MM.1S (cell line): ENCODE measurements at regions not wholly inside any gene's neighbourhood (a gene's known extent, or its start where the extent isn't known, plus 50 kb on each side); places are given as distances from the start of the nearest gene placed in this dataset.

ENCODE experiments used
- DNase-seq: peaks from one replicate; pipeline ENCODE4 v3.0.0-alpha.2; 2015
- H2AFZ ChIP-seq: fragments of 300-600 bp; sonication (generic); 2 replicates; pipeline ENCODE4 v1.6.0; 2016; ENCODE audit warnings: antibody characterized with exemption, low read length
- H3F3A ChIP-seq: fragments of 300-600 bp; sonication (generic); 2 replicates; pipeline ENCODE4 v1.6.1; 2016; ENCODE audit warnings: mild to moderate bottlenecking, antibody characterized with exemption, low read length, moderate library complexity, mixed read lengths; ENCODE audit not compliant: insufficient read depth
- H3K27ac ChIP-seq: fragments of 300-600 bp; sonication (generic); 2 replicates; pipeline ENCODE4 v1.5.1; 2016; ENCODE audit warnings: mild to moderate bottlenecking, low read length
- H3K27me3 ChIP-seq: fragments of 300-600 bp; sonication (generic); replicated peaks from 2 replicates; pipeline ENCODE4 v1.6.0; 2016; ENCODE audit warnings: low read length; ENCODE audit not compliant: insufficient read depth
- H3K36me3 ChIP-seq: fragments of 300-600 bp; sonication (generic); replicated peaks from 2 replicates; pipeline ENCODE4 v1.6.1; 2016; ENCODE audit warnings: mild to moderate bottlenecking, low read length, mixed read lengths; ENCODE audit not compliant: insufficient read depth
- H3K4me1 ChIP-seq: fragments of 300-600 bp; sonication (generic); 2 replicates; pipeline ENCODE4 v1.6.1; 2016; ENCODE audit warnings: low read length, mixed read lengths
- H3K4me2 ChIP-seq: fragments of 300-600 bp; sonication (generic); 2 replicates; pipeline ENCODE4 v1.6.0; 2016; ENCODE audit warnings: low read depth, low read length
- H3K4me3 ChIP-seq: fragments of 300-600 bp; sonication (generic); 2 replicates; pipeline ENCODE4 v1.5.1; 2016; ENCODE audit warnings: low read length, mixed read lengths
- H3K79me2 ChIP-seq: fragments of 300-600 bp; sonication (generic); 2 replicates; pipeline ENCODE4 v1.6.1; 2016; ENCODE audit warnings: mixed run types, low read length, mixed read lengths
- H3K9ac ChIP-seq: fragments of 300-600 bp; sonication (generic); 2 replicates; pipeline ENCODE4 v1.6.1; 2016; ENCODE audit warnings: low read length, mixed read lengths
- H3K9me2 ChIP-seq: fragments of 300-600 bp; sonication (generic); replicated peaks from 2 replicates; pipeline ENCODE4 v1.6.1; 2016; ENCODE audit warnings: mild to moderate bottlenecking, low read length, mixed read lengths; ENCODE audit not compliant: insufficient read depth
- H3K9me3 ChIP-seq: fragments of 300-600 bp; sonication (generic); replicated peaks from 2 replicates; pipeline ENCODE4 v1.6.1; 2016; ENCODE audit warnings: mild to moderate bottlenecking, low read length, mixed read lengths; ENCODE audit not compliant: insufficient read depth
- H4K20me1 ChIP-seq: fragments of 300-600 bp; sonication (generic); 2 replicates; pipeline ENCODE4 v1.6.1; 2016; ENCODE audit warnings: mild to moderate bottlenecking, low read length, moderate library complexity, mixed read lengths; ENCODE audit not compliant: insufficient read depth
- EZH2 ChIP-seq: fragments of 300-600 bp; sonication (generic); optimal IDR thresholded peaks from 2 replicates; pipeline ENCODE3; 2017; ENCODE audit warnings: low read depth, mild to moderate bottlenecking, antibody characterized with exemption, low read length, mixed read lengths
- EZH2phosphoT487 ChIP-seq: fragments of 300-600 bp; sonication (generic); IDR thresholded peaks from 2 replicates; pipeline ENCODE4 v1.6.1; 2018; ENCODE audit warnings: antibody characterized with exemption, low read length
- TF ChIP-seq, protein P1 (sequence below): fragments of 300-600 bp; sonication (generic); IDR thresholded peaks from 2 replicates; pipeline ENCODE4 v1.5.1; 2016; ENCODE audit warnings: antibody characterized with exemption, low read length, mixed read lengths

DNA sequence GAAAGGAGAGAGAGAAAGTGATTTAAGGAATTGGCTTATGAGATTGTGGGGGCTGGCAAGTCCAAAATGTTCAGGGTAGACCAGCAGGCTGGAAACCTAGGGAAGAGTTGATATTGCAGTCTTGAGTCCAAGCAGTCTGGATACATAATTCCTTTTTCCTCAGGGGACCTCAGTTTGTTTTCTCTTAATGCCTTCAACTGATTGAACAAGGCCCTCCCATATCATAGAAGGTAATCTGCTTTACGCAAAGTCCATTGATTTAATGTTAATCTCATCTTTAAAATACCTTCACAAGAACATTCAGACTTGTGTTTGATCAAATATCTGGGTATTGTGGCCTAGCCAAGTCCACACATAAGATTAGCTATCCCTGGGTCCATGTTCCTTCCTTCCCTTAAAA lies 494.7 kb downstream of the INSC start:
- no peaks in the 10 kb centered on the region for H4K20me1 ChIP-seq
- H3K27me3 ChIP-seq = no peaks in the 10 kb centered on the region
- no peaks in the 10 kb centered on the region for H3K36me3 ChIP-seq
- no peak overlapping the region for H2AFZ ChIP-seq
- no peaks in the 10 kb centered on the region for H3K4me1 ChIP-seq
- DNase-seq = no peak
- no peak overlapping the region for H3K9ac ChIP-seq
- H3K4me2 ChIP-seq = no peak overlapping the region
- no peaks in the 10 kb centered on the region for H3F3A ChIP-seq
- no peaks in the 10 kb centered on the region for H3K79me2 ChIP-seq
- H3K4me3 ChIP-seq = no peak overlapping the region
- no peak overlapping the region for H3K27ac ChIP-seq
- H3K9me2 ChIP-seq = no peaks in the 10 kb centered on the region
- TF ChIP-seq, protein P1, sequence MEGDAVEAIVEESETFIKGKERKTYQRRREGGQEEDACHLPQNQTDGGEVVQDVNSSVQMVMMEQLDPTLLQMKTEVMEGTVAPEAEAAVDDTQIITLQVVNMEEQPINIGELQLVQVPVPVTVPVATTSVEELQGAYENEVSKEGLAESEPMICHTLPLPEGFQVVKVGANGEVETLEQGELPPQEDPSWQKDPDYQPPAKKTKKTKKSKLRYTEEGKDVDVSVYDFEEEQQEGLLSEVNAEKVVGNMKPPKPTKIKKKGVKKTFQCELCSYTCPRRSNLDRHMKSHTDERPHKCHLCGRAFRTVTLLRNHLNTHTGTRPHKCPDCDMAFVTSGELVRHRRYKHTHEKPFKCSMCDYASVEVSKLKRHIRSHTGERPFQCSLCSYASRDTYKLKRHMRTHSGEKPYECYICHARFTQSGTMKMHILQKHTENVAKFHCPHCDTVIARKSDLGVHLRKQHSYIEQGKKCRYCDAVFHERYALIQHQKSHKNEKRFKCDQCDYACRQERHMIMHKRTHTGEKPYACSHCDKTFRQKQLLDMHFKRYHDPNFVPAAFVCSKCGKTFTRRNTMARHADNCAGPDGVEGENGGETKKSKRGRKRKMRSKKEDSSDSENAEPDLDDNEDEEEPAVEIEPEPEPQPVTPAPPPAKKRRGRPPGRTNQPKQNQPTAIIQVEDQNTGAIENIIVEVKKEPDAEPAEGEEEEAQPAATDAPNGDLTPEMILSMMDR = no peak
- no peak for TF ChIP-seq EZH2
- TF ChIP-seq EZH2phosphoT487 = no peak
- H3K9me3 ChIP-seq = no peaks in the 10 kb centered on the region

DNA sequence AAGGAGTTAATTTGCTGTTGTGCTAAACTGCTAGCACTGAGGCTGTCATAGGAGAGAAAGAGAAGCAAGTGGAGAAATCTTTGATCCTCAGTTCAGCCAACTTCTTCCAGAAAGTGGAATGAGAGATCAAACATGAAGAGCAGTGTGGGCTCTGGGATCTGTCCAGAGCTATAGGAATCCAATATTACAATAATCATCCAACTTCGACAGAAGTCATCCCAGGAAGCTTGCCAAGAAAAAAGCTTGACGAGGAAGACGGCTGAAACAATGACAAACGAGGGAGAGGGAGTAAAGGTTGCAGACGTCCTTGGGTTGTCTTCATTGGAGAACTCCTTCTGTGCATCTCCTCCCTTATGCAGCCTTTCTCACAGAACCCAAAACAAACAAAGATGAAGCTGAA lies 496.2 kb downstream of the INSC start:
- no peak for DNase-seq
- H3K27me3 ChIP-seq = no peaks in the 10 kb centered on the region
- H3K9me3 ChIP-seq = no peaks in the 10 kb centered on the region
- H3K4me3 ChIP-seq = no peak overlapping the region
- no peak overlapping the region for H2AFZ ChIP-seq
- no peaks in the 10 kb centered on the region for H3F3A ChIP-seq
- no peaks in the 10 kb centered on the region for H3K4me1 ChIP-seq
- TF ChIP-seq EZH2phosphoT487 = no peak
- TF ChIP-seq, protein P1 = no peak
- no peak for TF ChIP-seq EZH2
- no peaks in the 10 kb centered on the region for H3K36me3 ChIP-seq
- H3K9ac ChIP-seq = no peak overlapping the region
- H3K9me2 ChIP-seq = no peaks in the 10 kb centered on the region
- H3K27ac ChIP-seq = no peak overlapping the region
- no peaks in the 10 kb centered on the region for H3K79me2 ChIP-seq
- H4K20me1 ChIP-seq = no peaks in the 10 kb centered on the region
- no peak overlapping the region for H3K4me2 ChIP-seq

DNA sequence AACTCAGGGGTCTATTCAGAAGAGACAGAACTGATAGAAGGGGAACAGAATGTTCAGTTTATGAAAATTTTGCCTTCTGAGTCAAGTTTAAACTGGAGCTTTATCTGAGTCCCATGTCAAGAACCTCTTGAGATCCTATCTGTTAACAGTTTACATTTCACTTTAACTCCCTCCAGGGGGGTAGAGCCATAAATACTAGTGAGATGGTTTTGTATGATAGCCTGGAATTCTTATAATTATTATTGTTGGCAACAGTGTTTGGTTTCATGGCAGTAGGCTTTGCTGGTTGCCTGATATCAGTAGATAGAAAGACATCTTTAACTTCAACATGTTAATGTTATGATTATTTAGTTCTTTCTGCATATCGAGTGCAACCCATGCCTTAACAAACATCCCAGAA lies 498.5 kb downstream of the INSC start:
- no peak overlapping the region for H2AFZ ChIP-seq
- H3K9me2 ChIP-seq = no peaks in the 10 kb centered on the region
- no peak overlapping the region for H3K4me3 ChIP-seq
- no peaks in the 10 kb centered on the region for H3K4me1 ChIP-seq
- H3K27me3 ChIP-seq = no peaks in the 10 kb centered on the region
- no peaks in the 10 kb centered on the region for H3K9me3 ChIP-seq
- H3K27ac ChIP-seq = no peak overlapping the region
- no peaks in the 10 kb centered on the region for H4K20me1 ChIP-seq
- no peaks in the 10 kb centered on the region for H3K36me3 ChIP-seq
- H3F3A ChIP-seq = no peaks in the 10 kb centered on the region
- no peak overlapping the region for H3K4me2 ChIP-seq
- TF ChIP-seq EZH2 = no peak
- TF ChIP-seq, protein P1 = no peak
- TF ChIP-seq EZH2phosphoT487 = no peak
- no peaks in the 10 kb centered on the region for H3K79me2 ChIP-seq
- no peak overlapping the region for H3K9ac ChIP-seq
- DNase-seq = no peak
